ENCODE measurements at regions not wholly inside any gene's neighbourhood (a gene's known extent, or its start where the extent isn't known, plus 50 kb on each side); places are given as distances from the start of the nearest gene placed in this dataset.

- TF ChIP-seq EZH2 (IDR thresholded peaks at IDR 0.05; ENCODE audit: insufficient read depth, poor library complexity, severe bottlenecking): no peak
- TF ChIP-seq EZH2phosphoT487 (IDR thresholded peaks at IDR 0.05; ENCODE audit: insufficient read depth, low read depth): no peak
- no peak overlapping the region for H3K4me2 ChIP-seq (ENCODE audit: unreplicated experiment)
- no peak overlapping the region for H3K9ac ChIP-seq
- no peaks in the 10 kb centered on the region for H3K27me3 ChIP-seq (replicated peaks; ENCODE audit: insufficient read depth)
- H3K4me1 ChIP-seq (ENCODE audit: insufficient read depth): no peaks in the 10 kb centered on the region
- no peak for DNase-seq
- no peaks in the 10 kb centered on the region for H3K9me2 ChIP-seq (ENCODE audit: insufficient read depth)
- WGBS, 2 experiments (ENCODE audit: low coverage in 1 of 2, low lambda C conversion rate in 2 of 2, missing lambda C conversion rate in 2 of 2): 25 to 27% methylated on average over 2 of the region's 2 CpGs
- H3K4me3 ChIP-seq: no peak overlapping the region
- in situ Hi-C loops (cut with MboI): no loop called here
- no peaks in the 10 kb centered on the region for H3F3A ChIP-seq (ENCODE audit: insufficient read depth)
- H4K20me1 ChIP-seq (ENCODE audit: insufficient read depth): no peaks in the 10 kb centered on the region
- H3K79me2 ChIP-seq (ENCODE audit: insufficient read depth): no peaks in the 10 kb centered on the region
- no peaks in the 10 kb centered on the region for H3K9me3 ChIP-seq (ENCODE audit: low read depth)
- no peaks in the 10 kb centered on the region for H3K36me3 ChIP-seq (ENCODE audit: low read depth)
- H3K27ac ChIP-seq: no peak overlapping the region
- H2AFZ ChIP-seq: no peak overlapping the region
Observed at GRCh38 chr1:239575113-239575512, 188.7 kb downstream of the CHRM3 start.

- Histone ChIP-seq H3K79me2 (ENCODE audit: insufficient read depth) (no peaks in the 10 kb centered on the region), H3K9me2 (ENCODE audit: insufficient read depth) (no peaks in the 10 kb centered on the region), H3K9me3 (ENCODE audit: low read depth) (no peaks in the 10 kb centered on the region), H3F3A (ENCODE audit: insufficient read depth) (no peaks in the 10 kb centered on the region), H3K9ac (no peak overlapping the region), H3K27me3 (replicated peaks; ENCODE audit: insufficient read depth) (no peaks in the 10 kb centered on the region), H4K20me1 (ENCODE audit: insufficient read depth) (no peaks in the 10 kb centered on the region), H2AFZ (no peak overlapping the region), H3K27ac (no peak overlapping the region), H3K4me3 (no peak overlapping the region), H3K36me3 (ENCODE audit: low read depth) (no peaks in the 10 kb centered on the region), H3K4me1 (ENCODE audit: insufficient read depth) (no peaks in the 10 kb centered on the region), H3K4me2 (ENCODE audit: unreplicated experiment) (no peak overlapping the region)
- TF ChIP-seq EZH2phosphoT487 (IDR thresholded peaks at IDR 0.05; ENCODE audit: insufficient read depth, low read depth) (no peak), EZH2 (IDR thresholded peaks at IDR 0.05; ENCODE audit: insufficient read depth, poor library complexity, severe bottlenecking) (no peak)
- in situ Hi-C loops (cut with MboI): no loop called here
- WGBS, 2 experiments (ENCODE audit: low coverage in 1 of 2, low lambda C conversion rate in 2 of 2, missing lambda C conversion rate in 2 of 2): 53 to 56% methylated on average over 1 of the region's 1 CpG
- no peak for DNase-seq
Observed at GRCh38 chr1:239583536-239583935, 197.2 kb downstream of the CHRM3 start.

GRCh38 chr1:239586128-239586527 lies 199.8 kb downstream of the CHRM3 start:
- no peaks in the 10 kb centered on the region for H3K79me2 ChIP-seq (ENCODE audit: insufficient read depth)
- no peaks in the 10 kb centered on the region for H3K36me3 ChIP-seq (ENCODE audit: low read depth)
- no peaks in the 10 kb centered on the region for H3K4me1 ChIP-seq (ENCODE audit: insufficient read depth)
- TF ChIP-seq EZH2 (IDR thresholded peaks at IDR 0.05; ENCODE audit: insufficient read depth, poor library complexity, severe bottlenecking): no peak
- no peak for TF ChIP-seq EZH2phosphoT487 (IDR thresholded peaks at IDR 0.05; ENCODE audit: insufficient read depth, low read depth)
- H3K4me3 ChIP-seq: no peak overlapping the region
- in situ Hi-C loops (cut with MboI): no loop called here
- no peaks in the 10 kb centered on the region for H3F3A ChIP-seq (ENCODE audit: insufficient read depth)
- H2AFZ ChIP-seq: no peak overlapping the region
- no peaks in the 10 kb centered on the region for H4K20me1 ChIP-seq (ENCODE audit: insufficient read depth)
- no peaks in the 10 kb centered on the region for H3K27me3 ChIP-seq (replicated peaks; ENCODE audit: insufficient read depth)
- H3K9me3 ChIP-seq (ENCODE audit: low read depth): no peaks in the 10 kb centered on the region
- H3K9ac ChIP-seq: no peak overlapping the region
- H3K27ac ChIP-seq: no peak overlapping the region
- DNase-seq: no peak
- no peaks in the 10 kb centered on the region for H3K9me2 ChIP-seq (ENCODE audit: insufficient read depth)
- no peak overlapping the region for H3K4me2 ChIP-seq (ENCODE audit: unreplicated experiment)

GRCh38 chr1:239587066-239587465 lies 200.7 kb downstream of the CHRM3 start:
- WGBS, 2 experiments (ENCODE audit: low coverage in 1 of 2, low lambda C conversion rate in 2 of 2, missing lambda C conversion rate in 2 of 2): 6 to 14% methylated on average over 8 of the region's 8 CpGs
- no peak overlapping the region for H3K4me3 ChIP-seq
- no peaks in the 10 kb centered on the region for H3K9me2 ChIP-seq (ENCODE audit: insufficient read depth)
- no peaks in the 10 kb centered on the region for H3K79me2 ChIP-seq (ENCODE audit: insufficient read depth)
- H3K4me2 ChIP-seq (ENCODE audit: unreplicated experiment): no peak overlapping the region
- no peaks in the 10 kb centered on the region for H3K27me3 ChIP-seq (replicated peaks; ENCODE audit: insufficient read depth)
- in situ Hi-C loops (cut with MboI): no loop called here
- no peaks in the 10 kb centered on the region for H4K20me1 ChIP-seq (ENCODE audit: insufficient read depth)
- H3K4me1 ChIP-seq (ENCODE audit: insufficient read depth): no peaks in the 10 kb centered on the region
- no peaks in the 10 kb centered on the region for H3K9me3 ChIP-seq (ENCODE audit: low read depth)
- H3K36me3 ChIP-seq (ENCODE audit: low read depth): no peaks in the 10 kb centered on the region
- TF ChIP-seq EZH2 (IDR thresholded peaks at IDR 0.05; ENCODE audit: insufficient read depth, poor library complexity, severe bottlenecking) (no peak), EZH2phosphoT487 (IDR thresholded peaks at IDR 0.05; ENCODE audit: insufficient read depth, low read depth) (no peak)
- no peak for DNase-seq
- no peaks in the 10 kb centered on the region for H3F3A ChIP-seq (ENCODE audit: insufficient read depth)
- no peak overlapping the region for H3K27ac ChIP-seq
- H3K9ac ChIP-seq: no peak overlapping the region
- H2AFZ ChIP-seq: no peak overlapping the region

Data from GM23248 (cell line).